IMR-90 (cell line): ENCODE measurements at regions not wholly inside any gene's neighbourhood (a gene's known extent, or its start where the extent isn't known, plus 50 kb on each side); places are given as distances from the start of the nearest gene placed in this dataset.
"Not testable (repeated sequence)": the region's sequence is repeated elsewhere in the genome, so short reads cannot be mapped to it uniquely, and the experiment has no call there.

ENCODE experiments used
- ATAC-seq: fragments of 200-7000 bp; cut with Tn5 transposase; 2 replicates; pipeline ENCODE4 v1.9.1; 2020; ENCODE audit warnings: low read depth, mild to moderate bottlenecking, moderate library complexity
- BruUV-seq: library from RNA; stranded (reverse); fragments of 400-500 nt; replicated peaks from 2 replicates; lab custom pipeline; 2021; lab: Mats Ljungman, UMichigan
- CTCF ChIA-PET: fragments of 300-600 bp; formaldehyde crosslinking; extraction: SDS; loops from one replicate; lab custom pipeline; 2021; ENCODE audit warnings: antibody characterized with exemption; lab: Yijun Ruan, JAX
- POLR2A ChIA-PET: fragments of 300-600 bp; sonication (Branson Sonifier 250); formaldehyde crosslinking; loops from one replicate; lab custom pipeline; 2022; ENCODE audit warnings: antibody characterized with exemption; ENCODE audit not compliant: unreplicated experiment; lab: Charles Lee
- DNase-seq: peaks from one replicate; pipeline ENCODE4 v3.0.0; 2013
- H2AFZ ChIP-seq: replicated peaks from 2 replicates; pipeline ENCODE3; 2013; ENCODE audit warnings: low read length, mild to moderate bottlenecking; ENCODE audit not compliant: poor library complexity
- H2AK5ac ChIP-seq: 2 replicates; pipeline ENCODE4 v1.6.1; 2013; ENCODE audit warnings: low read depth, low read length, inconsistent platforms
- H2AK9ac ChIP-seq: replicated peaks from 2 replicates; pipeline ENCODE3; 2013; ENCODE audit warnings: mild to moderate bottlenecking, low read depth, low read length, moderate library complexity; ENCODE audit not compliant: poor library complexity
- H2BK120ac ChIP-seq: 2 replicates; pipeline ENCODE4 v1.6.1; 2013; ENCODE audit warnings: low read depth, low read length, inconsistent platforms
- H2BK15ac ChIP-seq: 3 replicates; pipeline ENCODE4 v1.6.1; 2013; ENCODE audit warnings: low read depth, low read length, inconsistent platforms
- H2BK20ac ChIP-seq: 2 replicates; pipeline ENCODE4 v1.6.1; 2013; ENCODE audit warnings: low read depth, mild to moderate bottlenecking, inconsistent platforms, low read length, moderate library complexity
- H2BK5ac ChIP-seq: 2 replicates; pipeline ENCODE4 v1.6.1; 2013; ENCODE audit warnings: mild to moderate bottlenecking, low read depth, low read length, inconsistent platforms; ENCODE audit not compliant: poor library complexity, severe bottlenecking
- H3K14ac ChIP-seq: replicated peaks from 2 replicates; pipeline ENCODE4 v1.6.1; 2013; ENCODE audit warnings: low read depth, low read length, inconsistent platforms
- H3K18ac ChIP-seq: 2 replicates; pipeline ENCODE4 v1.6.1; 2013; ENCODE audit warnings: low read depth, low read length, control low read depth
- H3K23ac ChIP-seq: 2 replicates; pipeline ENCODE4 v1.6.1; 2013; ENCODE audit warnings: low read depth, low read length, inconsistent platforms
- H3K27ac ChIP-seq: 2 replicates; pipeline ENCODE4 v1.5.1; 2013; ENCODE audit warnings: mild to moderate bottlenecking, control low read depth, low read length; ENCODE audit not compliant: insufficient read depth
- H3K27me3 ChIP-seq: 2 replicates; pipeline ENCODE4 v1.6.1; 2013; ENCODE audit warnings: low read length; ENCODE audit not compliant: control insufficient read depth, insufficient read depth
- H3K36me3 ChIP-seq: 2 replicates; pipeline ENCODE4 v1.6.1; 2013; ENCODE audit warnings: low read length, mixed read lengths; ENCODE audit not compliant: control insufficient read depth, insufficient read depth
- H3K4ac ChIP-seq: 2 replicates; pipeline ENCODE4 v1.6.1; 2013; ENCODE audit warnings: low read depth, low read length, inconsistent platforms
- H3K4me1 ChIP-seq: 2 replicates; pipeline ENCODE4 v1.6.1; 2013; ENCODE audit warnings: low read length, mixed read lengths; ENCODE audit not compliant: control insufficient read depth, insufficient read depth
- H3K4me2 ChIP-seq: 2 replicates; pipeline ENCODE4 v1.6.1; 2013; ENCODE audit warnings: low read depth, mild to moderate bottlenecking, control low read depth, low read length, moderate library complexity
- H3K4me3 ChIP-seq: 2 replicates; pipeline ENCODE4 v1.5.1; 2013; ENCODE audit warnings: low read depth, mild to moderate bottlenecking, control low read depth, low read length, moderate library complexity; ENCODE audit not compliant: insufficient read depth
- H3K56ac ChIP-seq: 2 replicates; pipeline ENCODE4 v1.6.1; 2013; ENCODE audit warnings: low read length, inconsistent platforms; ENCODE audit not compliant: insufficient read depth; ENCODE audit errors: extremely low read depth
- H3K79me1 ChIP-seq, 2 experiments: 2 replicates each; pipeline ENCODE4 v1.6.1; 2013; ENCODE audit warnings: low read length in 2 of 2, inconsistent platforms in 1 of 2, low read depth in 1 of 2
- H3K9ac ChIP-seq: 2 replicates; pipeline ENCODE4 v1.6.1; 2013; ENCODE audit warnings: low read depth, low read length, control low read depth
- H3K9me1 ChIP-seq: 2 replicates; pipeline ENCODE4 v1.6.1; 2013; ENCODE audit warnings: low read length, inconsistent platforms; ENCODE audit not compliant: insufficient read depth
- H3K9me3 ChIP-seq: 2 replicates; pipeline ENCODE4 v1.6.1; 2013; ENCODE audit warnings: low read length; ENCODE audit not compliant: control insufficient read depth, insufficient read depth
- H4K20me1 ChIP-seq: 2 replicates; pipeline ENCODE4 v1.6.1; 2013; ENCODE audit warnings: low read length, inconsistent platforms; ENCODE audit not compliant: insufficient read depth
- H4K5ac ChIP-seq: 2 replicates; pipeline ENCODE4 v1.6.1; 2013; ENCODE audit warnings: mild to moderate bottlenecking, low read depth, low read length, control low read depth
- H4K8ac ChIP-seq, 2 experiments: 2 replicates each; pipeline ENCODE4 v1.6.1; 2013; ENCODE audit warnings: low read depth in 2 of 2, low read length in 2 of 2, control low read depth in 1 of 2, inconsistent platforms in 1 of 2
- H4K91ac ChIP-seq: 2 replicates; pipeline ENCODE4 v1.6.1; 2013; ENCODE audit warnings: low read depth, low read length, inconsistent platforms; ENCODE audit not compliant: insufficient read depth
- WGBS, 2 experiments: methylation state at CpG; one replicate each; pipeline versions ENCODE4 v1.1.5 to v1.1.7; 2013; ENCODE audit warnings: missing lambda C conversion rate in 2 of 2; ENCODE audit not compliant: insufficient read length in 1 of 2; ENCODE audit errors: extremely low coverage in 2 of 2; 5-methylcytosine and 5-hydroxymethylcytosine counted together
- dilution Hi-C: fragments of 300-500 bp; cut with HindIII; formaldehyde crosslinking; loops from one replicate; pipeline ENCODE4 v1.14.3; 2018; ENCODE audit warnings: low sequenced_read_pairs; ENCODE audit not compliant: unreplicated experiment
- in situ Hi-C: fragments of 300-500 bp; cut with MboI; formaldehyde crosslinking; loops from 3 replicates; pipeline ENCODE4 v1.14.3; 2019; ENCODE audit warnings: low sequenced_read_pairs, inconsistent platforms, mixed read lengths
- intact Hi-C: fragments of 100-400 bp; cut with micrococcal nuclease; formaldehyde crosslinking; loops from 2 replicates; pipeline ENCODE4 v1.10.0; 2022

DNA sequence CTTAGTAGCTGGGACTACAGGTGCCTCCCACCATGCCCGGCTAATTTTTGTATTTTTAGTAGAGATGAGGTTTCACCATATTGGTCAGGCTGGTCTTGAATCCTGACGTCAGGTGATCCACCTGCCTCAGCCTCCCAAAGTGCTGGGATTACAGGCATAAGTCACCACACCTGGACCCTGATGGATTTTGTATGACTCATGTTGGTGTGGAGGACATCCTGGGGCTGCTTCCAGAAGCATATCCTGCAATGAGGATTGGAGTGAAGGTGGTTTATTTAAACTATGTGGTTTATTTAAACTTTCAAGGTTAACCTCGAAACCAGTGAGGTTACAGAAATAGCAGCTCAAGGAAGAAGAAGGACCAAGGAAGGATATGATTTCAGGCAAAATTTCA is 176.1 kb downstream of the BTBD3 start:
- BruUV-seq, H3K36me3 ChIP-seq, H3K9me1 ChIP-seq, H3K4ac ChIP-seq, H2AK5ac ChIP-seq, H3K27me3 ChIP-seq, H3K56ac ChIP-seq, dilution Hi-C loops, H2BK5ac ChIP-seq, H3K4me2 ChIP-seq, H2BK15ac ChIP-seq, H2BK20ac ChIP-seq, H4K8ac ChIP-seq, intact Hi-C loops, H4K91ac ChIP-seq, in situ Hi-C loops, H3K23ac ChIP-seq, H2AK9ac ChIP-seq, H4K20me1 ChIP-seq, DNase-seq, H3K4me1 ChIP-seq, H3K4me3 ChIP-seq, H4K5ac ChIP-seq, H2AFZ ChIP-seq, H3K27ac ChIP-seq, H3K9ac ChIP-seq, CTCF ChIA-PET, H3K9me3 ChIP-seq, ATAC-seq, H3K14ac ChIP-seq, H2BK120ac ChIP-seq, H3K18ac ChIP-seq, H3K79me1 ChIP-seq: not testable (repeated sequence)
- POLR2A ChIA-PET: interaction anchor here (0.6 kb wide), 1 partner anchor 204 kb away, joined by 3 read pairs; no protein-coding TSS in a partner anchor
- WGBS, 2 experiments: no CpG with 5 or more reads among the region's 3 CpGs
